ENCODE measurements at regions not wholly inside any gene's neighbourhood (a gene's known extent, or its start where the extent isn't known, plus 50 kb on each side); places are given as distances from the start of the nearest gene placed in this dataset.

GRCh38 chr2:117514371-117514770 is 300.1 kb upstream of the DDX18 start:
- Histone ChIP-seq H2AK9ac (replicated peaks; ENCODE audit: low read depth, low read length, poor library complexity) (no peak overlapping the region), H2AFZ (replicated peaks; ENCODE audit: low read length, poor library complexity) (no peak overlapping the region), H2BK15ac (ENCODE audit: low read depth, low read length) (no peak overlapping the region), H3K4me3 (ENCODE audit: insufficient read depth, low read depth, low read length) (no peak overlapping the region), H3K4ac (ENCODE audit: low read depth, low read length) (no peak overlapping the region), H3K56ac (ENCODE audit: extremely low read depth, insufficient read depth, low read length) (no peak overlapping the region), H2BK20ac (ENCODE audit: low read depth, low read length) (no peak overlapping the region), H2AK5ac (ENCODE audit: low read depth, low read length) (no peak overlapping the region), H3K79me1 (ENCODE audit: low read depth in 1 of 2, low read length in 2 of 2) (no peaks in the 10 kb centered on the region), H3K4me2 (ENCODE audit: low read depth, low read length) (no peak overlapping the region), H3K36me3 (ENCODE audit: control insufficient read depth, insufficient read depth, low read length) (no peaks in the 10 kb centered on the region), H3K9me3 (ENCODE audit: control insufficient read depth, insufficient read depth, low read length) (no peaks in the 10 kb centered on the region), H3K9ac (ENCODE audit: low read depth, low read length) (no peak overlapping the region), H3K9me1 (ENCODE audit: insufficient read depth, low read length) (no peaks in the 10 kb centered on the region), H2BK120ac (ENCODE audit: low read depth, low read length) (no peak overlapping the region), H4K8ac (ENCODE audit: low read depth in 2 of 2, low read length in 2 of 2) (no peak overlapping the region), H3K27ac (ENCODE audit: insufficient read depth, low read length) (no peak overlapping the region), H4K20me1 (ENCODE audit: insufficient read depth, low read length) (no peaks in the 10 kb centered on the region), H3K23ac (ENCODE audit: low read depth, low read length) (no peak overlapping the region), H2BK5ac (ENCODE audit: low read depth, low read length, poor library complexity, severe bottlenecking) (no peak overlapping the region), H4K91ac (ENCODE audit: insufficient read depth, low read depth, low read length) (no peak overlapping the region), H3K14ac (replicated peaks; ENCODE audit: low read depth, low read length) (no peak overlapping the region), H3K18ac (ENCODE audit: low read depth, low read length) (no peak overlapping the region), H3K27me3 (ENCODE audit: control insufficient read depth, insufficient read depth, low read length) (no peaks in the 10 kb centered on the region), H3K4me1 (ENCODE audit: control insufficient read depth, insufficient read depth, low read length) (no peaks in the 10 kb centered on the region), H4K5ac (ENCODE audit: low read depth, low read length) (no peak overlapping the region)
- BruUV-seq (replicated peaks) = no TSS peak
- ChIA-PET POLR2A (ENCODE audit: unreplicated experiment) (no interaction called here), CTCF (no interaction called here)
- 0% methylated on average over 1 of the region's 1 CpG; no CpG with 5 or more reads in 1 of the 2 experiments for WGBS, 2 experiments (ENCODE audit: extremely low coverage in 2 of 2, insufficient read length in 1 of 2)
- intact Hi-C loops (cut with micrococcal nuclease) = no loop called here
- no peak for DNase-seq
- dilution Hi-C loops (cut with HindIII; ENCODE audit: low sequenced_read_pairs, unreplicated experiment) = no loop called here
- in situ Hi-C loops (cut with MboI; ENCODE audit: low sequenced_read_pairs) = no loop called here
- ATAC-seq (ENCODE audit: low read depth) = no peak
- no peak for TF ChIP-seq CHD1 (IDR thresholded peaks at IDR 0.05; ENCODE audit: low read depth, low read length)
- TF ChIP-seq RCOR1 (IDR thresholded peaks at IDR 0.05; ENCODE audit: insufficient replicate concordance, low read length) = no peak
- TF ChIP-seq USF2 (IDR thresholded peaks at IDR 0.05; ENCODE audit: low read depth, low read length) = no peak
- TF ChIP-seq SMC3 (IDR thresholded peaks at IDR 0.05; ENCODE audit: low read depth, low read length) = no peak
- TF ChIP-seq ELK1 (IDR thresholded peaks at IDR 0.05; ENCODE audit: borderline replicate concordance, low read depth, low read length) = no peak
- TF ChIP-seq MAFK (IDR thresholded peaks at IDR 0.05; ENCODE audit: low read depth, low read length) = no peak
- TF ChIP-seq CTCF (conservative IDR thresholded peaks at IDR 0.05; ENCODE audit: low read depth, low read length) = no peak
- no peak for TF ChIP-seq RAD21 (IDR thresholded peaks at IDR 0.05; ENCODE audit: low read length)
- no peak for TF ChIP-seq MXI1 (IDR thresholded peaks at IDR 0.05; ENCODE audit: borderline replicate concordance, low read depth, low read length)
- TF ChIP-seq MAZ (IDR thresholded peaks at IDR 0.05; ENCODE audit: borderline replicate concordance, low read depth, low read length) = no peak
- no peak for TF ChIP-seq BHLHE40 (IDR thresholded peaks at IDR 0.05; ENCODE audit: low read depth, low read length)
- TF ChIP-seq NFE2L2 (IDR thresholded peaks at IDR 0.05; ENCODE audit: low read depth, low read length) = no peak
- TF ChIP-seq RFX5 (IDR thresholded peaks at IDR 0.05; ENCODE audit: low read depth, low read length) = no peak
- no peak for TF ChIP-seq FOS (IDR thresholded peaks at IDR 0.05; ENCODE audit: low read depth, low read length)
- no peak for TF ChIP-seq POLR2A (IDR thresholded peaks at IDR 0.05; ENCODE audit: low read depth, low read length)
- TF ChIP-seq CEBPB (IDR thresholded peaks at IDR 0.05; ENCODE audit: low read depth, low read length) = no peak
